ENCODE measurements at regions not wholly inside any gene's neighbourhood (a gene's known extent, or its start where the extent isn't known, plus 50 kb on each side); places are given as distances from the start of the nearest gene placed in this dataset.

DNA sequence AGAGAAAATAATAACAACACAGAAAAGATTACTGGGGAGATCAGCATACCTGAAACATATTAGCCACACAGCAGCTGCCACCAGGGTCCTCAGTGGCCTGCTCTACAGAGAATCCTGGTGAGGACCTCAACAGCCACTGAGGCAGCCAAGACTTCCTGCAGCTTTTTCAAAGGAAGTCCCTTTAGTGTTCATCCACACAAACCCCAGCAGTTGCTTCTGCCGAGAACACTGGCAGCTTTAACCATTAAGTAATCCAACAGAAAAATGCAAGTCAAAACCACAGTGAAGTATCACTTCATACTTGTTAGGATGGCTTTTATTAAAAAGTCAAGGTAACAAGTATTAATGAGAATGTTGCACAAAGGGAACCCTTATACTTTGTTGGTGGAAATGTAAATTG lies 542.0 kb upstream of the GCFC2 start:
- TF ChIP-seq ZNF274 (IDR thresholded peaks at IDR 0.05; ENCODE audit: low read depth, low read length) (no peak), YY1 (IDR thresholded peaks at IDR 0.05; ENCODE audit: insufficient read depth, insufficient read length) (no peak), SUZ12 (IDR thresholded peaks at IDR 0.05; ENCODE audit: extremely low read depth, insufficient read depth, insufficient read length) (no peak)

All from NT2/D1 (cell line).